Gastroesophageal sphincter (tissue), 3 donors: ENCODE measurements at regions not wholly inside any gene's neighbourhood (a gene's known extent, or its start where the extent isn't known, plus 50 kb on each side); places are given as distances from the start of the nearest gene placed in this dataset.

Experiments used
- EP300 ChIP-seq: sonication (generic); formaldehyde crosslinking; IDR thresholded peaks from one replicate; pipeline ENCODE4 v1.6.1; 2017; ENCODE audit warnings: antibody characterized with exemption, mild to moderate bottlenecking
- POLR2A ChIP-seq, 2 donors: fragments of 450-650 bp; IDR thresholded peaks; one replicate each; pipeline ENCODE4 v1.6.1; 2017; ENCODE audit warnings: antibody characterized with exemption in 2 of 2, mild to moderate bottlenecking in 2 of 2, moderate library complexity in 1 of 2
- POLR2AphosphoS5 ChIP-seq: sonication (generic); formaldehyde crosslinking; IDR thresholded peaks from one replicate; pipeline ENCODE4 v1.6.1; 2017; ENCODE audit warnings: antibody characterized with exemption
- TF ChIP-seq, protein P1 (sequence below), 4 experiments: fragments of 200-600 bp in 2 of 4; fragments of 450-650 bp in 2 of 4; sonication (generic) in 1 of 4; IDR thresholded peaks; one replicate each; pipeline ENCODE4 v1.5.1; 2017 to 2019; ENCODE audit warnings: antibody characterized with exemption in 4 of 4, mild to moderate bottlenecking in 2 of 4, moderate library complexity in 2 of 4

DNA sequence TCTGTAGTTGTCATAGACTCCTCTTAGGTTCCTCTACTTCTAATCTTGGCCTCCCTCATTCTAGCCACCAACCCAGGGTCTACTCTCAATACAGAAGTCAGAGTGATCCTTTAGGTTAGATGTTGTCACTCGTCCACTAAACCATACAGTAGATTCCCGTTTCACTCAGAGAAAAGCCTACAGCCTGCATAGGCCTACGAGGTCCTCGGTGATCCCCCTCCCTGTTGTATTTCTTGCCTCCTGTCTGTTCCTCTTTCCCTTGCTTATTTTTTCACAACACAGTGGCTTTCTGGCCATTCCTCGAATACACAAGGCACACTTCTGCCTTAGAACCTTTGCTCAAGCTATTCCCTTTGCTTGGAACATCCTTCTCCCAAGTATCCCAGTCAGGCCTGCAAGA is 183.0 kb upstream of the PRSS1 start:
- TF ChIP-seq POLR2A (IDR thresholded peaks at IDR 0.05), result no peak
- TF ChIP-seq, protein P1, sequence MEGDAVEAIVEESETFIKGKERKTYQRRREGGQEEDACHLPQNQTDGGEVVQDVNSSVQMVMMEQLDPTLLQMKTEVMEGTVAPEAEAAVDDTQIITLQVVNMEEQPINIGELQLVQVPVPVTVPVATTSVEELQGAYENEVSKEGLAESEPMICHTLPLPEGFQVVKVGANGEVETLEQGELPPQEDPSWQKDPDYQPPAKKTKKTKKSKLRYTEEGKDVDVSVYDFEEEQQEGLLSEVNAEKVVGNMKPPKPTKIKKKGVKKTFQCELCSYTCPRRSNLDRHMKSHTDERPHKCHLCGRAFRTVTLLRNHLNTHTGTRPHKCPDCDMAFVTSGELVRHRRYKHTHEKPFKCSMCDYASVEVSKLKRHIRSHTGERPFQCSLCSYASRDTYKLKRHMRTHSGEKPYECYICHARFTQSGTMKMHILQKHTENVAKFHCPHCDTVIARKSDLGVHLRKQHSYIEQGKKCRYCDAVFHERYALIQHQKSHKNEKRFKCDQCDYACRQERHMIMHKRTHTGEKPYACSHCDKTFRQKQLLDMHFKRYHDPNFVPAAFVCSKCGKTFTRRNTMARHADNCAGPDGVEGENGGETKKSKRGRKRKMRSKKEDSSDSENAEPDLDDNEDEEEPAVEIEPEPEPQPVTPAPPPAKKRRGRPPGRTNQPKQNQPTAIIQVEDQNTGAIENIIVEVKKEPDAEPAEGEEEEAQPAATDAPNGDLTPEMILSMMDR (IDR thresholded peaks at IDR 0.05), result no peak
- TF ChIP-seq POLR2AphosphoS5, result no peak
- no peak for TF ChIP-seq EP300
